Ovary (tissue), 3 donors: ENCODE measurements at regions not wholly inside any gene's neighbourhood (a gene's known extent, or its start where the extent isn't known, plus 50 kb on each side); places are given as distances from the start of the nearest gene placed in this dataset.

ENCODE experiments used
- CTCF ChIP-seq, 3 donors: fragments of 450-650 bp in 2 of 3; fragments of 200-600 bp in 1 of 3; IDR thresholded peaks; one replicate each; pipeline versions ENCODE4 v1.5.1 to v1.8.0; 2016 to 2022; ENCODE audit warnings: antibody characterized with exemption in 3 of 3, mild to moderate bottlenecking in 1 of 3
- POLR2A ChIP-seq: fragments of 450-650 bp; IDR thresholded peaks from one replicate; pipeline ENCODE4 v1.6.1; 2017; ENCODE audit warnings: antibody characterized with exemption, mild to moderate bottlenecking, moderate library complexity
- donor health status: DM: no; HTN: no; CAD: no.

- TF ChIP-seq CTCF (IDR thresholded peaks at IDR 0.05) (no peak), POLR2A (no peak)
Observed at GRCh38 chr5:62956597-62956996, 378.0 kb downstream of the LRRC70 start.
